Activated B cell treated with CpG ODN at 0.5 μM for 24 hours (primary cell): ENCODE measurements at regions not wholly inside any gene's neighbourhood (a gene's known extent, or its start where the extent isn't known, plus 50 kb on each side); places are given as distances from the start of the nearest gene placed in this dataset.

ENCODE experiments used
- ATAC-seq: fragments of 200-7000 bp; cut with Tn5 transposase; one replicate; pipeline ENCODE4 v1.10.0; 2021; ENCODE audit warnings: low read depth, mild to moderate bottlenecking, moderate library complexity
- CTCF ChIA-PET: fragments of 350-600 bp; sonication (Branson Sonifier 250); formaldehyde crosslinking; loops from one replicate; lab custom pipeline; 2021; ENCODE audit warnings: antibody characterized with exemption; lab: Charles Lee
- POLR2A ChIA-PET: fragments of 350-600 bp; sonication (Branson Sonifier 250); formaldehyde crosslinking; loops from one replicate; lab custom pipeline; 2021; ENCODE audit warnings: antibody characterized with exemption; lab: Charles Lee
- DNase-seq: peaks from one replicate; pipeline ENCODE4 v3.0.0; 2022
- H3K27ac Mint-ChIP-seq: one replicate; pipeline ENCODE4 v1.8.0; 2020; ENCODE audit warnings: mixed read lengths
- H3K27me3 Mint-ChIP-seq: one replicate; pipeline ENCODE4 v1.8.0; 2021; ENCODE audit warnings: mixed read lengths
- H3K36me3 Mint-ChIP-seq: one replicate; pipeline ENCODE4 v1.8.0; 2021; ENCODE audit warnings: low read depth, mixed read lengths
- H3K4me1 Mint-ChIP-seq: one replicate; pipeline ENCODE4 v1.8.0; 2021; ENCODE audit warnings: mixed read lengths
- H3K4me3 Mint-ChIP-seq: one replicate; pipeline ENCODE4 v1.8.0; 2020; ENCODE audit warnings: mild to moderate bottlenecking, mixed read lengths
- H3K9me3 Mint-ChIP-seq: one replicate; pipeline ENCODE4 v1.8.0; 2020; ENCODE audit warnings: mixed read lengths
- CTCF ChIP-seq: fragments of 200-600 bp; IDR thresholded peaks from one replicate; pipeline ENCODE4 v1.8.0; 2022; ENCODE audit warnings: antibody characterized with exemption, mild to moderate bottlenecking
- intact Hi-C: fragments of 100-400 bp; cut with micrococcal nuclease; formaldehyde crosslinking; loops from one replicate; pipeline ENCODE4 v1.15.1; 2024

GRCh38 chr22:27153386-27153785 lies 496.0 kb downstream of the MIAT start:
- ChIA-PET POLR2A (no interaction called here), CTCF (no interaction called here)
- intact Hi-C loops: no loop called here
- Mint-ChIP-seq H3K27ac (no peak overlapping the region), H3K4me1 (no peaks in the 10 kb centered on the region), H3K9me3 (peaks cover 12% of the 10 kb centered on the region), H3K4me3 (no peak overlapping the region), H3K36me3 (no peaks in the 10 kb centered on the region), H3K27me3 (peaks cover 15% of the 10 kb centered on the region)
- ATAC-seq: no peak
- no peak for TF ChIP-seq CTCF
- no peak for DNase-seq

- peaks cover 15% of the 10 kb centered on the region for H3K27me3 Mint-ChIP-seq
Measured at GRCh38 chr22:27154717-27155116, 497.3 kb downstream of the MIAT start.

GRCh38 chr22:27156821-27157489 lies 499.6 kb downstream of the MIAT start:
- Mint-ChIP-seq H3K9me3 (peaks cover 7% of the 10 kb centered on the region), H3K36me3 (no peaks in the 10 kb centered on the region), H3K27me3 (peaks cover 10% of the 10 kb centered on the region), H3K4me3 (no peak overlapping the region), H3K27ac (no peak overlapping the region), H3K4me1 (no peaks in the 10 kb centered on the region)
- DNase-seq: no peak
- intact Hi-C loops: no loop called here
- no peak for ATAC-seq
- ChIA-PET CTCF (no interaction called here), POLR2A (no interaction called here)
- no peak for TF ChIP-seq CTCF

More at GRCh38 chr22:27154717-27155116, 497.3 kb downstream of the MIAT start:
- intact Hi-C loops: no loop called here
- ATAC-seq (no peak), DNase-seq (no peak)
- no peaks in the 10 kb centered on the region for H3K4me1 Mint-ChIP-seq
- no peak overlapping the region for H3K27ac Mint-ChIP-seq
- ChIA-PET POLR2A (no interaction called here), CTCF (no interaction called here)
- H3K9me3 Mint-ChIP-seq: peaks cover 8% of the 10 kb centered on the region
- no peak overlapping the region for H3K4me3 Mint-ChIP-seq
- H3K36me3 Mint-ChIP-seq: no peaks in the 10 kb centered on the region
- TF ChIP-seq CTCF: no peak

- intact Hi-C loops: no loop called here
Measured at GRCh38 chr22:27157666-27158370, 500.4 kb downstream of the MIAT start.

More at GRCh38 chr22:27157666-27158370, 500.4 kb downstream of the MIAT start:
- no peak for ATAC-seq
- no peaks in the 10 kb centered on the region for H3K9me3 Mint-ChIP-seq
- POLR2A ChIA-PET: no interaction called here
- H3K27me3 Mint-ChIP-seq: peaks cover 13% of the 10 kb centered on the region
- H3K4me3 Mint-ChIP-seq: no peak overlapping the region
- no peak overlapping the region for H3K27ac Mint-ChIP-seq
- H3K36me3 Mint-ChIP-seq: no peaks in the 10 kb centered on the region
- CTCF ChIA-PET: no interaction called here
- H3K4me1 Mint-ChIP-seq: no peaks in the 10 kb centered on the region
- no peak for DNase-seq
- no peak for TF ChIP-seq CTCF
